HG03558 (cell line): ENCODE measurements at regions not wholly inside any gene's neighbourhood (a gene's known extent, or its start where the extent isn't known, plus 50 kb on each side); places are given as distances from the start of the nearest gene placed in this dataset.

Experiments used
- ATAC-seq: cut with Tn5 transposase; IDR thresholded peaks from one replicate; pipeline ENCODE4 v1.9.1; 2021; ENCODE audit warnings: moderate number of reproducible peaks; ENCODE audit not compliant: unreplicated experiment; ENCODE audit errors: extremely low read depth

- ATAC-seq: no peak
Observed at GRCh38 chr1:239771550-239771949, 320.1 kb upstream of the FMN2 start.

GRCh38 chr1:239772446-239772845 is 319.2 kb upstream of the FMN2 start:
- ATAC-seq: no peak

GRCh38 chr1:239775466-239775865 is 316.2 kb upstream of the FMN2 start:
- no peak for ATAC-seq

- ATAC-seq: no peak
Observed at GRCh38 chr1:239778208-239778813, 313.4 kb upstream of the FMN2 start.

GRCh38 chr1:239779962-239780361 is 311.7 kb upstream of the FMN2 start:
- no peak for ATAC-seq

GRCh38 chr1:239784896-239785295 is 306.8 kb upstream of the FMN2 start:
- no peak for ATAC-seq

- no peak for ATAC-seq
Observed at GRCh38 chr1:239785576-239785975, 306.1 kb upstream of the FMN2 start.

- ATAC-seq: no peak
Observed at GRCh38 chr1:239786464-239786863, 305.2 kb upstream of the FMN2 start.

GRCh38 chr1:239792157-239792556 is 299.5 kb upstream of the FMN2 start:
- no peak for ATAC-seq

GRCh38 chr1:239795304-239795703 is 296.4 kb upstream of the FMN2 start:
- ATAC-seq: no peak

- no peak for ATAC-seq
Observed at GRCh38 chr1:239799617-239800016, 292.1 kb upstream of the FMN2 start.

GRCh38 chr1:239800861-239801260 is 290.8 kb upstream of the FMN2 start:
- no peak for ATAC-seq

GRCh38 chr1:239802275-239802674 is 289.4 kb upstream of the FMN2 start:
- no peak for ATAC-seq

GRCh38 chr1:239803781-239804180 is 287.9 kb upstream of the FMN2 start:
- no peak for ATAC-seq

GRCh38 chr1:239804266-239804665 is 287.4 kb upstream of the FMN2 start:
- no peak for ATAC-seq

GRCh38 chr1:239805042-239805441 is 286.6 kb upstream of the FMN2 start:
- ATAC-seq: no peak

- ATAC-seq: no peak
Observed at GRCh38 chr1:239805851-239806772, 285.6 kb upstream of the FMN2 start.

GRCh38 chr1:239806897-239807296 is 284.8 kb upstream of the FMN2 start:
- ATAC-seq: no peak

- ATAC-seq: no peak
Observed at GRCh38 chr1:239807361-239807760, 284.3 kb upstream of the FMN2 start.

GRCh38 chr1:239810061-239810481 is 281.6 kb upstream of the FMN2 start:
- no peak for ATAC-seq

GRCh38 chr1:239811211-239811885 is 280.3 kb upstream of the FMN2 start:
- ATAC-seq: no peak
